Lower leg skin (tissue), 4 donors: ENCODE measurements at regions not wholly inside any gene's neighbourhood (a gene's known extent, or its start where the extent isn't known, plus 50 kb on each side); places are given as distances from the start of the nearest gene placed in this dataset.
A peak's percentile ranks its signal among the peaks of the same experiment; 100 is the strongest.

Source experiments
- DNase-seq, 2 donors: peaks; one replicate each; pipeline ENCODE4 v3.0.0-alpha.2; 2019; ENCODE audit warnings: low spot score in 2 of 2
- H3K4me3 ChIP-seq: fragments of 200-600 bp; sonication (generic); 2 replicates; pipeline ENCODE4 v1.5.1; 2017; ENCODE audit warnings: mild to moderate bottlenecking, low read depth; ENCODE audit not compliant: poor library complexity, severe bottlenecking
- CTCF ChIP-seq, 3 donors: fragments of 450-650 bp; IDR thresholded peaks; one replicate each; pipeline ENCODE4 v1.5.1; 2016; ENCODE audit warnings: antibody characterized with exemption in 3 of 3, mild to moderate bottlenecking in 3 of 3, moderate library complexity in 2 of 3
- POLR2A ChIP-seq, 2 donors: fragments of 450-650 bp; IDR thresholded peaks; one replicate each; pipeline ENCODE4 v1.6.1; 2016 to 2017; ENCODE audit warnings: antibody characterized with exemption in 2 of 2, mild to moderate bottlenecking in 1 of 2, moderate library complexity in 1 of 2
- WGBS, 2 donors: methylation state at CpG; one replicate each; pipeline ENCODE4 v1.1.5; 2018; 5-methylcytosine and 5-hydroxymethylcytosine counted together
- intact Hi-C: fragments of 100-400 bp; cut with DNase I; formaldehyde crosslinking; loops from one replicate; pipeline ENCODE4 v1.15.0; 2023; ENCODE audit warnings: low total_unique reads

- 0 to 2% methylated on average over 22 to 47 of the region's 63 CpGs for WGBS, 2 donors
- TF ChIP-seq CTCF (IDR thresholded peaks at IDR 0.05) (no peak), POLR2A (IDR thresholded peaks at IDR 0.05) (no peak)
- intact Hi-C loops: no loop called here
- H3K4me3 ChIP-seq: peak overlapping the region; percentile 20
- no peak for DNase-seq
Observed at GRCh38 chr17:68196394-68197090, 51.3 kb upstream of the AMZ2 start.

DNA sequence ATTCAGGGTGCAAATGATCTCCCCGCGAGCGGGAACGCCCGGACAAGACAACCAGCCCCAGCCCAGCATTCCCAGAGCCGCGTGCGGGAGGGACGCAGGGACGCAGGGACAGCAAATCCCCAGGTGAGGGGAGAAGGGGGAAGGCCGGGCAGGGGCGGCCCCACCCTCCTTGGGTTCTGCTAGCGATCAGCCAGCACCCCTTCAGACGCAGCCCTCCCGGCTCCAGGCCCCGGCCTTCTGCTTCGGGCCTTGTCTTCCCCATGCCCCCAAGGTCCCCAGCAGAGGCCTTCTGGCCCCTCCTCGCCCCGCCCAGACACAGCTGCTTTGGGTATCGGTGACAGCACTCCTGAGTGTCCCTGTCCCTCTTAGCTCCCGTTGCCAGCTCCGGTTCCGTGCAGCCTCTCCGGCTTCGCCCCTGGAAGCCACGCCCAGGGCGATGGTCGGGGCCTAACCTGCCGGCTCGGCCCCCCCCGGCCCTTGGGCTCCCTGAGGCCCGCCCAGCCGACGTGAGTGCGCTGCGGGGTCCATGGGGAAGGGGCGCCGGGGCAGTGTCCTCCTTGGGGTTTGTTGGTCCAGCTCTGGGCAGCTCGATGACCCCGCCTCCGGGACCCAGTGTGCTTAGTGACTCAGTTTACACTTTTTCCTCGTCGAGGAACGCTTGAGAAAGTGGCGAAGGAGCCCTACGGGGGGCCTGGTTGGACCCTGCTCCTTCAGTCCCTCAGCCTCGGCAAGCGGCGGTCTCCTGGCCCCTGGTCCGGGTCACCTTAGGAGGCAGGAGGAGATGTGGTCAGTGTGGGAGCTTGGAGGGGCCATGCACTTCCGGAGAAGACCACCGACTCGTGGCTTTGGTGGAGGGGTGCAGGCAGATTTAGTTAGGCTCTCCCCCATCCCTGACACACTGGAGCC, 50.5 kb upstream of the AMZ2 start:
- DNase-seq: peak in 1 of 2 donors; percentile 86
- 2 to 3% methylated on average over 16 to 36 of the region's 53 CpGs for WGBS, 2 donors

GRCh38 chr17:68197997-68198930, 49.6 kb upstream of the AMZ2 start:
- peak in 1 of 2 donors; percentile 84 for DNase-seq
- no peak overlapping the region for H3K4me3 ChIP-seq
- TF ChIP-seq POLR2A (IDR thresholded peaks at IDR 0.05) (no peak), CTCF (IDR thresholded peaks at IDR 0.05) (no peak)
- WGBS, 2 donors: 13 to 19% methylated on average over 38 to 57 of the region's 61 CpGs
- intact Hi-C loops: no loop called here

More for the DNA sequence above, 50.5 kb upstream of the AMZ2 start:
- intact Hi-C loops: no loop called here
- peak overlapping the region; percentile 20 for H3K4me3 ChIP-seq
- TF ChIP-seq POLR2A (IDR thresholded peaks at IDR 0.05): no peak
- no peak for TF ChIP-seq CTCF (IDR thresholded peaks at IDR 0.05)
